Nephron progenitor cell (in vitro differentiated cells): ENCODE measurements at regions not wholly inside any gene's neighbourhood (a gene's known extent, or its start where the extent isn't known, plus 50 kb on each side); places are given as distances from the start of the nearest gene placed in this dataset.

Source experiments
- DNase-seq: peaks from one replicate; pipeline ENCODE4 v3.0.0; 2021
- H3K27ac Mint-ChIP-seq: 2 replicates; pipeline ENCODE4 v1.8.0; 2021; ENCODE audit warnings: mild to moderate bottlenecking, moderate library complexity, mixed read lengths
- H3K27me3 Mint-ChIP-seq: 2 replicates; pipeline ENCODE4 v1.8.0; 2021; ENCODE audit warnings: mild to moderate bottlenecking, low read depth, mixed read lengths; ENCODE audit not compliant: poor library complexity
- H3K36me3 Mint-ChIP-seq: 2 replicates; pipeline ENCODE4 v1.8.0; 2021; ENCODE audit warnings: low read depth, mixed read lengths
- H3K4me1 Mint-ChIP-seq: 2 replicates; pipeline ENCODE4 v1.8.0; 2021; ENCODE audit warnings: mixed read lengths
- H3K4me3 Mint-ChIP-seq: 2 replicates; pipeline ENCODE4 v1.8.0; 2021; ENCODE audit warnings: mild to moderate bottlenecking, moderate library complexity, mixed read lengths
- H3K9me3 Mint-ChIP-seq: 2 replicates; pipeline ENCODE4 v1.8.0; 2021; ENCODE audit warnings: mild to moderate bottlenecking, moderate library complexity, mixed read lengths
- TF ChIP-seq, protein P1 (sequence below): fragments of 200-600 bp; sonication (generic); IDR thresholded peaks from 2 replicates; pipeline ENCODE4 v1.5.0; 2021; ENCODE audit warnings: antibody characterized with exemption

GRCh38 chr20:20834008-20834407 lies 121.6 kb upstream of the RALGAPA2 start:
- Mint-ChIP-seq H3K4me1 (peaks cover 5% of the 10 kb centered on the region), H3K27me3 (peaks cover 34% of the 10 kb centered on the region), H3K36me3 (no peaks in the 10 kb centered on the region), H3K27ac (no peak overlapping the region), H3K4me3 (no peak overlapping the region), H3K9me3 (peaks cover 24% of the 10 kb centered on the region)
- no peak for DNase-seq
- TF ChIP-seq, protein P1, sequence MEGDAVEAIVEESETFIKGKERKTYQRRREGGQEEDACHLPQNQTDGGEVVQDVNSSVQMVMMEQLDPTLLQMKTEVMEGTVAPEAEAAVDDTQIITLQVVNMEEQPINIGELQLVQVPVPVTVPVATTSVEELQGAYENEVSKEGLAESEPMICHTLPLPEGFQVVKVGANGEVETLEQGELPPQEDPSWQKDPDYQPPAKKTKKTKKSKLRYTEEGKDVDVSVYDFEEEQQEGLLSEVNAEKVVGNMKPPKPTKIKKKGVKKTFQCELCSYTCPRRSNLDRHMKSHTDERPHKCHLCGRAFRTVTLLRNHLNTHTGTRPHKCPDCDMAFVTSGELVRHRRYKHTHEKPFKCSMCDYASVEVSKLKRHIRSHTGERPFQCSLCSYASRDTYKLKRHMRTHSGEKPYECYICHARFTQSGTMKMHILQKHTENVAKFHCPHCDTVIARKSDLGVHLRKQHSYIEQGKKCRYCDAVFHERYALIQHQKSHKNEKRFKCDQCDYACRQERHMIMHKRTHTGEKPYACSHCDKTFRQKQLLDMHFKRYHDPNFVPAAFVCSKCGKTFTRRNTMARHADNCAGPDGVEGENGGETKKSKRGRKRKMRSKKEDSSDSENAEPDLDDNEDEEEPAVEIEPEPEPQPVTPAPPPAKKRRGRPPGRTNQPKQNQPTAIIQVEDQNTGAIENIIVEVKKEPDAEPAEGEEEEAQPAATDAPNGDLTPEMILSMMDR: no peak

GRCh38 chr20:20832715-20833114 lies 120.3 kb upstream of the RALGAPA2 start:
- H3K27ac Mint-ChIP-seq: no peak overlapping the region
- DNase-seq: no peak
- H3K9me3 Mint-ChIP-seq: peaks cover 29% of the 10 kb centered on the region
- H3K27me3 Mint-ChIP-seq: peaks cover 32% of the 10 kb centered on the region
- peaks cover 5% of the 10 kb centered on the region for H3K4me1 Mint-ChIP-seq
- no peak overlapping the region for H3K4me3 Mint-ChIP-seq
- TF ChIP-seq, protein P1: no peak
- H3K36me3 Mint-ChIP-seq: no peaks in the 10 kb centered on the region

GRCh38 chr20:20831794-20832193 lies 119.3 kb upstream of the RALGAPA2 start:
- H3K4me3 Mint-ChIP-seq: no peak overlapping the region
- H3K27me3 Mint-ChIP-seq: peaks cover 32% of the 10 kb centered on the region
- peaks cover 29% of the 10 kb centered on the region for H3K9me3 Mint-ChIP-seq
- H3K36me3 Mint-ChIP-seq: no peaks in the 10 kb centered on the region
- peaks cover 5% of the 10 kb centered on the region for H3K4me1 Mint-ChIP-seq
- no peak overlapping the region for H3K27ac Mint-ChIP-seq
- no peak for DNase-seq
- TF ChIP-seq, protein P1: no peak

DNA sequence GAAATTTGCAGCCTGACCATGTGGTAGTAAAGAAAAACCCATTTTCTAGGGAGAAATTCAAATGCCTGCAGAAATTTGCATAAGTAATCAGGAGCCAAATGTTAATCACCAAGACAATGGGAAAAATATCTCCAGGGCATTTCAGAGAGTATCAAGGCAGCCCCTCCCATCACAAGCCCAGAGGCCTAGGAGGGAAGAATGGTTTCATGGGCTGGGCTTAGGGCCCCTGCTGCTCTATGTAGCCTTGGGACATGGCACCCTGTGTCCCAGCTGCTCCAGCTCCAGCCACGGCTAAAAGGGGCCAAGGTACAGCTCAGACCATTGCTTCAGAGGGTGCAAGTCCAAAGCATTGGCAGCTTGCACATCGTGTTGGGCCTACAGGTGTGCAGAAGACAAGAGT lies 117.2 kb upstream of the RALGAPA2 start:
- Mint-ChIP-seq H3K27ac (no peak overlapping the region), H3K36me3 (no peaks in the 10 kb centered on the region), H3K4me3 (no peak overlapping the region), H3K9me3 (peaks cover 29% of the 10 kb centered on the region), H3K4me1 (no peaks in the 10 kb centered on the region), H3K27me3 (peaks cover 28% of the 10 kb centered on the region)
- TF ChIP-seq, protein P1: no peak
- DNase-seq: no peak

- Mint-ChIP-seq H3K9me3 (peaks cover 29% of the 10 kb centered on the region), H3K36me3 (no peaks in the 10 kb centered on the region), H3K4me1 (peaks cover 4% of the 10 kb centered on the region), H3K4me3 (no peak overlapping the region), H3K27me3 (peaks cover 28% of the 10 kb centered on the region), H3K27ac (no peak overlapping the region)
- DNase-seq: no peak
- TF ChIP-seq, protein P1: no peak
Observed at GRCh38 chr20:20827992-20828597, 115.7 kb upstream of the RALGAPA2 start.

GRCh38 chr20:20824924-20825584 lies 112.6 kb upstream of the RALGAPA2 start:
- Mint-ChIP-seq H3K4me1 (peaks cover 13% of the 10 kb centered on the region), H3K36me3 (no peaks in the 10 kb centered on the region), H3K4me3 (no peak overlapping the region), H3K9me3 (peaks cover 16% of the 10 kb centered on the region), H3K27me3 (peaks cover 24% of the 10 kb centered on the region), H3K27ac (no peak overlapping the region)
- TF ChIP-seq, protein P1: peak; percentile 78
- DNase-seq: peak; percentile 72
